Liver (tissue), 2 donors: ENCODE measurements at regions not wholly inside any gene's neighbourhood (a gene's known extent, or its start where the extent isn't known, plus 50 kb on each side); places are given as distances from the start of the nearest gene placed in this dataset.
"Not testable (repeated sequence)": the region's sequence is repeated elsewhere in the genome, so short reads cannot be mapped to it uniquely, and the experiment has no call there.

Experiments
- TF ChIP-seq, protein P1 (sequence below): IDR thresholded peaks from 2 replicates; pipeline ENCODE4 v1.6.1; 2016; ENCODE audit warnings: antibody characterized with exemption, mild to moderate bottlenecking
- TF ChIP-seq, protein P2 (sequence below): fragments of 150-350 bp; IDR thresholded peaks from 2 replicates; pipeline ENCODE4 v1.5.1; 2017; ENCODE audit warnings: improper control_type of control experiment, low read depth, low read length; ENCODE audit not compliant: missing input control
- donor health status: healthy.

DNA sequence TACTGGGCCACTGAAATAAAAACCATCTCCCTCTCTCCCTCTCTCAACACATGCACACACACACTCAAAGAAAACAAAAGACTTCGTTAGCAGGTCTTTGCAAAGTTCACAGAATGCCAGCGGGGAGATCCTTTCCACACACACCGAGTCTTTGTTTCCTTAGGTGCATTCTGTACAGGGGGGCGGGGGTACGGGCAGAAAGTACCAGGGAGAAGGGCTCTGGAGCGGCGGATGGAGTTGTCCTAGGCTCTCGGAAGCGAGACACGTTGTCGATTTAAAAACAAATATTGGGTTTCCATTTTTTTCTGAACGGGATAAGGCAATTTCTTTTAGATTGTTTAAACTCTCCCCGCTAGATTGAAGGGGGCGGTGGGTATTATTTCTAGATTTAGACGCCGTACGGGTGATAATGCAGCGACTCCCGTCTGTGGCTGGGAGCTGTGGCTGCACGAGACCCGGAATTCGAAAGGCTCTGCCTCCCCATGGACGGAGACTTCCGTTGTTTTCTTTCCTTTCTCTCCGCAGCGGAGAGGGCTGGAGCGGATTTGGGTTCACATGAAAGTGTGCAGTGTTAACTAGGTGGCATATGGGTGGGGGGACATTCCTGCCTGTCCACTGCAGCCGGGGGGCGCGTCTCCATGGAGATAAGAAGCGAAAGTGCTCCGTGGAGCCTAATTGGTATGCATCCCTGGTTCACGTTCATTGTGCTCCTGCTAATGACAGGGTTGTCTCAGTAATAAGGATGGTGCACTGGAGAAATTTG is 357.9 kb downstream of the TEX29 start:
- TF ChIP-seq, protein P1, sequence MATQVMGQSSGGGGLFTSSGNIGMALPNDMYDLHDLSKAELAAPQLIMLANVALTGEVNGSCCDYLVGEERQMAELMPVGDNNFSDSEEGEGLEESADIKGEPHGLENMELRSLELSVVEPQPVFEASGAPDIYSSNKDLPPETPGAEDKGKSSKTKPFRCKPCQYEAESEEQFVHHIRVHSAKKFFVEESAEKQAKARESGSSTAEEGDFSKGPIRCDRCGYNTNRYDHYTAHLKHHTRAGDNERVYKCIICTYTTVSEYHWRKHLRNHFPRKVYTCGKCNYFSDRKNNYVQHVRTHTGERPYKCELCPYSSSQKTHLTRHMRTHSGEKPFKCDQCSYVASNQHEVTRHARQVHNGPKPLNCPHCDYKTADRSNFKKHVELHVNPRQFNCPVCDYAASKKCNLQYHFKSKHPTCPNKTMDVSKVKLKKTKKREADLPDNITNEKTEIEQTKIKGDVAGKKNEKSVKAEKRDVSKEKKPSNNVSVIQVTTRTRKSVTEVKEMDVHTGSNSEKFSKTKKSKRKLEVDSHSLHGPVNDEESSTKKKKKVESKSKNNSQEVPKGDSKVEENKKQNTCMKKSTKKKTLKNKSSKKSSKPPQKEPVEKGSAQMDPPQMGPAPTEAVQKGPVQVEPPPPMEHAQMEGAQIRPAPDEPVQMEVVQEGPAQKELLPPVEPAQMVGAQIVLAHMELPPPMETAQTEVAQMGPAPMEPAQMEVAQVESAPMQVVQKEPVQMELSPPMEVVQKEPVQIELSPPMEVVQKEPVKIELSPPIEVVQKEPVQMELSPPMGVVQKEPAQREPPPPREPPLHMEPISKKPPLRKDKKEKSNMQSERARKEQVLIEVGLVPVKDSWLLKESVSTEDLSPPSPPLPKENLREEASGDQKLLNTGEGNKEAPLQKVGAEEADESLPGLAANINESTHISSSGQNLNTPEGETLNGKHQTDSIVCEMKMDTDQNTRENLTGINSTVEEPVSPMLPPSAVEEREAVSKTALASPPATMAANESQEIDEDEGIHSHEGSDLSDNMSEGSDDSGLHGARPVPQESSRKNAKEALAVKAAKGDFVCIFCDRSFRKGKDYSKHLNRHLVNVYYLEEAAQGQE, result not testable (repeated sequence)
- TF ChIP-seq, protein P2, sequence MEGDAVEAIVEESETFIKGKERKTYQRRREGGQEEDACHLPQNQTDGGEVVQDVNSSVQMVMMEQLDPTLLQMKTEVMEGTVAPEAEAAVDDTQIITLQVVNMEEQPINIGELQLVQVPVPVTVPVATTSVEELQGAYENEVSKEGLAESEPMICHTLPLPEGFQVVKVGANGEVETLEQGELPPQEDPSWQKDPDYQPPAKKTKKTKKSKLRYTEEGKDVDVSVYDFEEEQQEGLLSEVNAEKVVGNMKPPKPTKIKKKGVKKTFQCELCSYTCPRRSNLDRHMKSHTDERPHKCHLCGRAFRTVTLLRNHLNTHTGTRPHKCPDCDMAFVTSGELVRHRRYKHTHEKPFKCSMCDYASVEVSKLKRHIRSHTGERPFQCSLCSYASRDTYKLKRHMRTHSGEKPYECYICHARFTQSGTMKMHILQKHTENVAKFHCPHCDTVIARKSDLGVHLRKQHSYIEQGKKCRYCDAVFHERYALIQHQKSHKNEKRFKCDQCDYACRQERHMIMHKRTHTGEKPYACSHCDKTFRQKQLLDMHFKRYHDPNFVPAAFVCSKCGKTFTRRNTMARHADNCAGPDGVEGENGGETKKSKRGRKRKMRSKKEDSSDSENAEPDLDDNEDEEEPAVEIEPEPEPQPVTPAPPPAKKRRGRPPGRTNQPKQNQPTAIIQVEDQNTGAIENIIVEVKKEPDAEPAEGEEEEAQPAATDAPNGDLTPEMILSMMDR, result not testable (repeated sequence)
